ENCODE measurements at regions not wholly inside any gene's neighbourhood (a gene's known extent, or its start where the extent isn't known, plus 50 kb on each side); places are given as distances from the start of the nearest gene placed in this dataset.
"Not testable (repeated sequence)": the region's sequence is repeated elsewhere in the genome, so short reads cannot be mapped to it uniquely, and the experiment has no call there.

DNA sequence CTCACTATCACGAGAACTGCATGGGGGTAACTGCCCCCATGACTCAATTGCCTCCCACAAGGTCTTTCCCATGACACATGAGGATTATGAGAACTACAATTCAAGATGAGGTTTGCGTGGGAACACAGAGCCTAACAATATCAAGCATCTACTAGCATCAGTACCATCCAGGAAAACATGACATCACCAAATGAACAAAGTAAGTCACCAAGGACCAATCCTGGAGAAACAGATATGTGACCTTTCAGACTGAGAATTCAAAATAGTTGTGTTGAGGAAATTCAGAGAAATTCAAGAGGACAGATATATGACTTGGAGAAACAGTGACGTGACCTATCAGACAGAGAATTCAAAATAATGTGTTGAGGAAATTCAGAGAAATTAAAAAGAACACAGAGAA is 65.8 kb upstream of the TMTC2 start:
- DNase-seq: no peak
- Histone ChIP-seq H3K27ac (no peak overlapping the region), H3K4me1 (peaks cover 4 to 7% of the 10 kb centered on the region in 2 donors), H3K9me3 (no peaks in the 10 kb centered on the region), H3K27me3 (no peaks in the 10 kb centered on the region), H3K4me3 (replicated peaks in 1 of 3) (no peak overlapping the region), H3K36me3 (no peaks in the 10 kb centered on the region)
- TF ChIP-seq CTCF (IDR thresholded peaks at IDR 0.05): no peak
- intact Hi-C loops (cut with DNase I): no loop called here
- 84 to 86% methylated on average over 3 of the region's 3 CpGs for WGBS, 2 donors

DNA sequence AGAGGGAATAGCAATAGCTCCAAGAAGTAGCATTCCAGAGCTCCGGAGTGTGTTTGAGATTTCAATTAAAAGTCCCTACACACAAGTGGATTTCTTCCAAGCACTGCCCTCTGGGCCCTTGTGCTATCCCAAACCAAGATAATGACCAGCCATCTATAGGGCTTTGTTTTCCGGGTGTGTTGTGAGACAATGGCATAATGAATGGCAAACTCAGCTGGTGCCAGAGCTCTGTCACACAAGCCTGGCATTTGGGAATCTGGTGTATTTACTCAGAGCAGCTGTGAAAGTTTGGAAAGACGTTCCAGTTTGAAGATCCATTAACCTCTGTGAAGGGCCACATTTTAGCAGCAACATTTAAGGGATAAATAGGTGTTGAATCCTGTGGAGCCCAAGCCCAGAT is 61.2 kb upstream of the TMTC2 start:
- 19 to 41% methylated on average over 3 of the region's 3 CpGs for WGBS, 2 donors
- H3K9me3 ChIP-seq: no peaks in the 10 kb centered on the region
- H3K4me1 ChIP-seq: peaks cover 0 to 4% of the 10 kb centered on the region in 2 donors
- no peak overlapping the region for H3K4me3 ChIP-seq (replicated peaks in 1 of 3)
- DNase-seq: no peak
- intact Hi-C loops (cut with DNase I): no loop called here
- no peak for TF ChIP-seq CTCF (IDR thresholded peaks at IDR 0.05)
- no peak for TF ChIP-seq POLR2A (IDR thresholded peaks at IDR 0.05)
- no peaks in the 10 kb centered on the region for H3K27me3 ChIP-seq
- H3K27ac ChIP-seq: no peak overlapping the region
- no peaks in the 10 kb centered on the region for H3K36me3 ChIP-seq

DNA sequence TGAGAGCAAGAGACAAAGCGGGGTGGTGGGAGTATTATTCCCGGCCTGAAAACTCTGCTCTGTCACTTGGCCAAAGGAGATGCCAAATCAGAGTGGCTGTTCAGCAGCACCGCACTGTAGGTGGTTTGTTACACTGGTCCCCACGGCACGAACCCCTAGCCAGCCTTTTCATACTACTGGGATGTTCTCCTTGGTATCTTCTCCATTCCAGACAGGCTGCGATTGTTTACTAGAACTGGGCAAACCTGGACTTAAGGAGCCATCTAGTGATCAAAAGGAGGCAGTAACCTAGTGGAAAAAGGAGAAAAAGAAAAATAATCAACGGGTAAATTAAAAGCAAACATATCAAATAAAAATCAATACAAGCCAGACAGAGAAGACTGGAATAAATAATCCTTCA is 58.9 kb upstream of the TMTC2 start:
- peaks cover 0 to 4% of the 10 kb centered on the region in 2 donors for H3K4me1 ChIP-seq
- H3K27ac ChIP-seq: no peak overlapping the region
- H3K36me3 ChIP-seq: no peaks in the 10 kb centered on the region
- WGBS, 2 donors: 56 to 57% methylated on average over 7 of the region's 7 CpGs
- H3K9me3 ChIP-seq: no peaks in the 10 kb centered on the region
- H3K27me3 ChIP-seq: no peaks in the 10 kb centered on the region
- no peak overlapping the region for H3K4me3 ChIP-seq (replicated peaks in 1 of 3)
- intact Hi-C loops (cut with DNase I): no loop called here
- no peak for DNase-seq
- TF ChIP-seq POLR2A (IDR thresholded peaks at IDR 0.05) (no peak), CTCF (IDR thresholded peaks at IDR 0.05) (peak in 4 of 6 experiments; percentile 27 to 61 (median 48))

DNA sequence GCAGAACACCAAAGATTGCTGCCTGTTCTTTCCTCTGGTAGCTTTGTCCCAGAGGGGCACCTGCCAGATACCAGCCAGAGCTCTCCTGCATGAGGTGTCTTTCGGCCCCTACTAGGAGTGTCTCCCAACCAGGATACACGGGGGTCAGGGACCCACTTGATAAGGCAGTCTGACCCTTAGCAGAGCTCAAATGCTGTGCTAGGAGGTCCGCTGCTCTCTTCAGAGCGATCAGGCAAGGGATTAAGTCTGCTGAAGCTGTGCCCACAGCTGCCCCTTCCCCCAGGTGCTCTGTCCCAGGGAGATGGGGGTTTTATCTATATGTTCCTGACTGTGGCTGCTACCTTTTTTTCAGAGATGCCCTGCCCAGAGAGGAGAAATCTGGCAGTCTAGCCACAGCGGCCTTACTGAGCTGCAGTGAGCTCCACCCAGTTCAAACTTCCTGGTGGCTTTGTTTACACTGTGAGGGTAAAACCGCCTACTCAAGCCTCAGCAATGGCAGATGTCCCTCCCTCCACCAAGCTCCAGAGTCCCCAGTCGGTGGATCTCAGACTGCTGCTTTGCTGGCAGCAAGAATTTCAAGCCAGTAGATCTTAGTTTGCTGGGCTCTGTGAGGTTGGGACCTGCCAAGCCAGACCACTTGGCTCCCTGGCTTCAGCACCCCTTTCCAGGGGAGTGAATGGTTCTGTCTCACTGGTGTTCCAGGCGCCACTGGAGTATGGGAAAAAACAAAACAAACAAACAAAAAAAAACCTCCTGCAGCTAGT is 52.0 kb upstream of the TMTC2 start:
- H3K36me3 ChIP-seq; H3K27ac ChIP-seq; H3K9me3 ChIP-seq; DNase-seq; H3K4me3 ChIP-seq (replicated peaks in 1 of 3); H3K27me3 ChIP-seq; H3K4me1 ChIP-seq; intact Hi-C loops (cut with DNase I): not testable (repeated sequence)
- WGBS, 2 donors: 81 to 83% methylated on average over 7 to 8 of the region's 8 CpGs

- H3K9me3 ChIP-seq: no peaks in the 10 kb centered on the region
- intact Hi-C loops (cut with DNase I): no loop called here
- H3K27ac ChIP-seq: no peak overlapping the region
- no peaks in the 10 kb centered on the region for H3K27me3 ChIP-seq
- no peaks in the 10 kb centered on the region for H3K4me1 ChIP-seq
- TF ChIP-seq CTCF (IDR thresholded peaks at IDR 0.05) (no peak), POLR2A (IDR thresholded peaks at IDR 0.05) (no peak)
- H3K4me3 ChIP-seq (replicated peaks in 1 of 3): no peak overlapping the region
- 91 to 93% methylated on average over 9 of the region's 9 CpGs for WGBS, 2 donors
- H3K36me3 ChIP-seq: no peaks in the 10 kb centered on the region
- DNase-seq: no peak
These were observed 51.4 kb upstream of the TMTC2 start for GRCh38 chr12:82635263-82635662.

Measured in thyroid gland (tissue), 4 donors.